ENCODE measurements at regions not wholly inside any gene's neighbourhood (a gene's known extent, or its start where the extent isn't known, plus 50 kb on each side); places are given as distances from the start of the nearest gene placed in this dataset.

GRCh38 chr4:152189451-152190179 is 346.3 kb downstream of the FBXW7 start:
- TF ChIP-seq CTCF (IDR thresholded peaks at IDR 0.05; ENCODE audit: low read depth, low read length) (no peak), POLR2A (IDR thresholded peaks at IDR 0.05; ENCODE audit: extremely low read depth, insufficient read length) (no peak), MAX (IDR thresholded peaks at IDR 0.05; ENCODE audit: low read depth, low read length) (no peak)

Data from NB4 (cell line).